ENCODE measurements at regions not wholly inside any gene's neighbourhood (a gene's known extent, or its start where the extent isn't known, plus 50 kb on each side); places are given as distances from the start of the nearest gene placed in this dataset.

- no peak overlapping the region for H3K27ac Mint-ChIP-seq
- H3K9me3 Mint-ChIP-seq, result peaks cover 7% of the 10 kb centered on the region
- no peaks in the 10 kb centered on the region for H3K4me1 Mint-ChIP-seq (ENCODE audit: low read depth in 2 of 2)
- DNase-seq (ENCODE audit: low spot score) (no peak), ATAC-seq (no peak)
- no peaks in the 10 kb centered on the region for H3K36me3 Mint-ChIP-seq
- H3K27me3 Mint-ChIP-seq, result no peaks in the 10 kb centered on the region
- H3K4me3 Mint-ChIP-seq, result no peak overlapping the region
Measured at GRCh38 chr21:25307489-25307888, 299.8 kb downstream of the MRPL39 start.

DNA sequence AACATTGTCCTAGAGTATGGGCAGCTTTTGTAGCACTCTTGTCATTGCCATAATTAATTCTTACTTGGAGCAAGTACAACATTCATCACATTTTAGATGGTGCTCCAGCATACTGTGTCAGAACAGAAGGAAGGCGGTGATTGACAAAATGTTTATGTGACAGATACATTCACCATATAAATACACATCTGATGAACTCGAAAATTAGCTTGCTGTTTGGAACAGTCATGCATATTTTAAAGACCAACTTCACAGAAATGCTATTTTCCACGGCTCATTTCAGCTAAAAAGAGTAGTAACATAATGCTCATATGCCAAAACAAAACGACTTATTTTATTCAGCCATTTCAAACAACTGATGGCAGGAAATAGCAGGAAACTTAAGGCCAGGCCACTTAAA, 302.7 kb downstream of the MRPL39 start:
- ATAC-seq (no peak), DNase-seq (ENCODE audit: low spot score) (no peak)
- Mint-ChIP-seq H3K27ac (no peak overlapping the region), H3K4me1 (ENCODE audit: low read depth in 2 of 2) (peaks cover 4 to 7% of the 10 kb centered on the region in 2 donors), H3K4me3 (no peak overlapping the region), H3K9me3 (no peaks in the 10 kb centered on the region), H3K36me3 (no peaks in the 10 kb centered on the region), H3K27me3 (no peaks in the 10 kb centered on the region)

- DNase-seq (ENCODE audit: low spot score), result no peak
- Mint-ChIP-seq H3K36me3 (no peaks in the 10 kb centered on the region), H3K4me3 (no peak overlapping the region), H3K4me1 (ENCODE audit: low read depth in 2 of 2) (peaks cover 12 to 18% of the 10 kb centered on the region in 2 donors), H3K9me3 (peaks cover 8% of the 10 kb centered on the region), H3K27me3 (no peaks in the 10 kb centered on the region), H3K27ac (no peak overlapping the region)
- ATAC-seq, result no peak
Measured at GRCh38 chr21:25300632-25301031, 306.6 kb downstream of the MRPL39 start.

GRCh38 chr21:25298512-25299491, 308.5 kb downstream of the MRPL39 start:
- peak; percentile 89 to 95 for ATAC-seq
- Mint-ChIP-seq H3K9me3 (peaks cover 14% of the 10 kb centered on the region), H3K4me3 (peak overlapping the region; percentile 13), H3K36me3 (no peaks in the 10 kb centered on the region), H3K4me1 (ENCODE audit: low read depth in 2 of 2) (peaks cover 12 to 18% of the 10 kb centered on the region in 2 donors), H3K27ac (peak overlapping the region in 1 of 2 donors; percentile 19), H3K27me3 (no peaks in the 10 kb centered on the region)
- no peak for DNase-seq (ENCODE audit: low spot score)

- H3K27ac Mint-ChIP-seq, result no peak overlapping the region
- no peaks in the 10 kb centered on the region for H3K36me3 Mint-ChIP-seq
- no peaks in the 10 kb centered on the region for H3K27me3 Mint-ChIP-seq
- H3K4me3 Mint-ChIP-seq, result no peak overlapping the region
- peaks cover 12 to 18% of the 10 kb centered on the region in 2 donors for H3K4me1 Mint-ChIP-seq (ENCODE audit: low read depth in 2 of 2)
- no peak for ATAC-seq
- DNase-seq (ENCODE audit: low spot score), result no peak
- peaks cover 25% of the 10 kb centered on the region for H3K9me3 Mint-ChIP-seq
Measured at GRCh38 chr21:25297117-25297516, 310.2 kb downstream of the MRPL39 start.

GRCh38 chr21:25296252-25296651, 311.0 kb downstream of the MRPL39 start:
- Mint-ChIP-seq H3K4me3 (no peak overlapping the region), H3K27me3 (no peaks in the 10 kb centered on the region), H3K9me3 (peaks cover 25% of the 10 kb centered on the region), H3K27ac (no peak overlapping the region), H3K36me3 (no peaks in the 10 kb centered on the region), H3K4me1 (ENCODE audit: low read depth in 2 of 2) (peaks cover 12 to 18% of the 10 kb centered on the region in 2 donors)
- ATAC-seq, result no peak
- DNase-seq (ENCODE audit: low spot score), result no peak

GRCh38 chr21:25292396-25292795, 314.9 kb downstream of the MRPL39 start:
- ATAC-seq (no peak), DNase-seq (ENCODE audit: low spot score) (no peak)
- H3K4me3 Mint-ChIP-seq, result no peak overlapping the region
- no peak overlapping the region for H3K27ac Mint-ChIP-seq
- no peaks in the 10 kb centered on the region for H3K4me1 Mint-ChIP-seq (ENCODE audit: low read depth in 2 of 2)
- H3K9me3 Mint-ChIP-seq, result peaks cover 24% of the 10 kb centered on the region
- H3K27me3 Mint-ChIP-seq, result no peaks in the 10 kb centered on the region
- H3K36me3 Mint-ChIP-seq, result no peaks in the 10 kb centered on the region

DNA sequence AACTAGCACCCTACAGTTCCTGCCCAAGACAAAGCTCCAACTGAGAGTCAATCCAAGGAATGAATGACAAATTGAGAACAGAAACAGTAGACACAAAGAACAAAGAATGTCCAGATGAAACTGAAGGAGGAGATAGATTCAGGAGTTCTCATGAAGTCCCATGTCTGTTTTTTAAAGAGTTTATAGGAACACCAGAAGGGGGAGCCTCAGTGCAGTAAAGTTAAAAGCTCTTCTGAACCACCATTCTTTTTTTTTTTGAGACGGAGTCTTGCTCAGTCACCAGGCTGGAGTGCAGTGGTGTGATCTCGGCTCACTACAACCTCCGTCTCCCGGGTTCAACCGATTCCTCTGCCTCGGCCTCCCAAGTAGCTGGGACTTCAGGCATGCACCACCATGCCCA, 323.6 kb downstream of the MRPL39 start:
- H3K27ac Mint-ChIP-seq, result no peak overlapping the region
- DNase-seq (ENCODE audit: low spot score) (no peak), ATAC-seq (no peak)
- no peaks in the 10 kb centered on the region for H3K27me3 Mint-ChIP-seq
- no peak overlapping the region for H3K4me3 Mint-ChIP-seq
- peaks cover 7% of the 10 kb centered on the region for H3K9me3 Mint-ChIP-seq
- no peaks in the 10 kb centered on the region for H3K36me3 Mint-ChIP-seq
- no peaks in the 10 kb centered on the region for H3K4me1 Mint-ChIP-seq (ENCODE audit: low read depth in 2 of 2)

DNA sequence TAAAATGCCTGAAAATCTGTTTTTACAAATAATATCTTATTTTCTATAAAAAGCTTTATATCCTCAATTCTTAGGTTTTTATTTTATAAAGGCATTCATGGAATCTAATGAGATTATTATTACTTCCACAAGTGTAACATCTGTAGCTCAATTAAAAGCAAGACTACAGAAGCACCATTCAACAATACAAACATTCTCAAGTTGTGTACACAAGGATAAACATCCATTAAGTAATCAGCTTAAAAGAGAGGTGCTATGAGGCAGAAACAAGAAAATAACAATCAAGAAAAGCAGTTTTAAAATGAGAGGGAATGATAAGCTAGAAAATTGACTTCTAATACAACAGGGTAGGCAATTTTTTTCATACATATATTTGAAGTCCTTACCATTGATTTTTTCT, 326.1 kb downstream of the MRPL39 start:
- H3K27me3 Mint-ChIP-seq, result no peaks in the 10 kb centered on the region
- H3K27ac Mint-ChIP-seq, result no peak overlapping the region
- H3K9me3 Mint-ChIP-seq, result peaks cover 3% of the 10 kb centered on the region
- ATAC-seq (no peak), DNase-seq (ENCODE audit: low spot score) (no peak)
- H3K4me1 Mint-ChIP-seq (ENCODE audit: low read depth in 2 of 2), result no peaks in the 10 kb centered on the region
- H3K4me3 Mint-ChIP-seq, result no peak overlapping the region
- no peaks in the 10 kb centered on the region for H3K36me3 Mint-ChIP-seq

DNA sequence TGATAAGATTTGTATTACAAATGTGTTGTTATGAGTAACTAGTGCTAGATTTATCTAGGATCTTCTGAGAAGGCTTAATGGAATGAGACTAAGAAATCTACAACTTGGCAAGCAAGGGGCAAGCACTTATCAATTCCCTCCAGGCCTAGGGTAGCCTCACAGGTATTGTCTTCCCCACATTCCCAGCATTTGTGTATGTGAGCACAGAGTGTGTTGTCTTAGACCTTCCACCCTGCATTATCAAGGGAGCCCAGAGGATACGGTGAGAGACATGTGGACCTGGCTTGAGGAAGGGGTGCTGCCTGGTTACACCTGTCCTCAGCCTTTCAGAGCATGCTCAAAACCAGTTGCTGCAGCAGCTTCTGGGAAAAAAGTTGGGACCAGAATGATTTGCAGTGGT, 327.2 kb downstream of the MRPL39 start:
- Mint-ChIP-seq H3K27ac (no peak overlapping the region), H3K36me3 (no peaks in the 10 kb centered on the region), H3K4me3 (no peak overlapping the region), H3K27me3 (no peaks in the 10 kb centered on the region), H3K4me1 (ENCODE audit: low read depth in 2 of 2) (no peaks in the 10 kb centered on the region), H3K9me3 (peaks cover 3% of the 10 kb centered on the region)
- DNase-seq (ENCODE audit: low spot score), result no peak
- no peak for ATAC-seq

DNA sequence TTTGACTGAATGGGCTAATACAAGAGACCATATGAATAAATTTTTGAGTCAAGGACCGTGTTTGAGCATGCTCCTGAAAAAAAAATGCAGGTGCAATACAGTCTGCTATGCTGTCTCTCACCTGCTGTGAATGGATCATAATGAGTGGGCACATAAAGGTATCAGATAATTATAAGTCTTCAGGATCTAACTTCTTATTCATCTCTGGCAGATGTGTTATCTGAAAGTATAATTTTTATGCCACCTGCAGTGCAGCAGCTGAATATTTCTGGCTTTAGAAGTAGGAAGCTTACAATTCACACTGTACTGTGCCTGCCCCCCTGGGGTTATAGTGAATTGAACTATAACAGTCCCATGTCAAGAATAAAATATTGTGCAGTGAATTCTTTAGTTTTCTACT, 333.3 kb downstream of the MRPL39 start:
- no peak for DNase-seq (ENCODE audit: low spot score)
- Mint-ChIP-seq H3K36me3 (no peaks in the 10 kb centered on the region), H3K9me3 (peaks cover 4% of the 10 kb centered on the region), H3K27me3 (no peaks in the 10 kb centered on the region), H3K4me3 (no peak overlapping the region), H3K4me1 (ENCODE audit: low read depth in 2 of 2) (no peaks in the 10 kb centered on the region), H3K27ac (no peak overlapping the region)
- ATAC-seq, result no peak

DNA sequence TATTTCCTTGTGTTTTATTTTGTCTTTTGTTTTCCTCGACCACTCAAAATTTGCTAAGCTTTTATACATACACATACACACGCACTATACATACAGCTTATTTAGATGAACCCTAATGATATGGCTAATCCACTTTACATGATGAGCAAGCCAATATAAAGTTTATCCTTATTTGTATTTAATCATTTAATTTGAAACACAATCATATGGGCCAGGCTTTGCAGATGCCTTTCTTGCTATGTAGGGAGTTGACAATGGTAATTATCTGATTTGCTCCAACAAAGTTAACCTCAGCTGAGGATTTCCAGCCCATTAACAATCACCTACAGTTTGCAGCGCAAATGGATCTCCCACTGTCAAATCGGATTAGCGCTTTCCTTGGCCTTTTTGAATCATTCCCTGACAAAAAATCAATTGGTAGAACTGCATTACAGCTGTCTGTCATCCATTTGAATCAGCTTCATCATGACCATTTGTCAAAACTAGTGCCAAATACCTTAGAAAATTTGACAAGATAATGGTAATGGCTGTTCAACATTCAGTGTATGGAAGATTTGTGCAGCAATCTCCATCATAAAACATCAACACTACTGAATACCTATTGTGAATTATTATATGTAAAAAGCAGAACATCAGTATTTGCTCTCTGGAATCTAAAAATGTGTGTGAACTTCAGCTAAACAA, 352.6 kb downstream of the MRPL39 start:
- no peak for DNase-seq (ENCODE audit: low spot score)
- Mint-ChIP-seq H3K4me3 (no peak overlapping the region), H3K9me3 (peaks cover 11% of the 10 kb centered on the region), H3K27ac (no peak overlapping the region), H3K27me3 (no peaks in the 10 kb centered on the region), H3K36me3 (no peaks in the 10 kb centered on the region), H3K4me1 (ENCODE audit: low read depth in 2 of 2) (no peaks in the 10 kb centered on the region)
- ATAC-seq, result no peak

GRCh38 chr21:25246546-25246945, 360.7 kb downstream of the MRPL39 start:
- DNase-seq (ENCODE audit: low spot score) (no peak), ATAC-seq (no peak)
- Mint-ChIP-seq H3K9me3 (peaks cover 12% of the 10 kb centered on the region), H3K4me3 (no peak overlapping the region), H3K27ac (no peak overlapping the region), H3K36me3 (no peaks in the 10 kb centered on the region), H3K4me1 (ENCODE audit: low read depth in 2 of 2) (no peaks in the 10 kb centered on the region), H3K27me3 (no peaks in the 10 kb centered on the region)

GRCh38 chr21:25244735-25245134, 362.5 kb downstream of the MRPL39 start:
- no peaks in the 10 kb centered on the region for H3K36me3 Mint-ChIP-seq
- no peak overlapping the region for H3K27ac Mint-ChIP-seq
- DNase-seq (ENCODE audit: low spot score), result no peak
- peaks cover 17% of the 10 kb centered on the region for H3K9me3 Mint-ChIP-seq
- no peak overlapping the region for H3K4me3 Mint-ChIP-seq
- ATAC-seq, result no peak
- no peaks in the 10 kb centered on the region for H3K4me1 Mint-ChIP-seq (ENCODE audit: low read depth in 2 of 2)
- H3K27me3 Mint-ChIP-seq, result no peaks in the 10 kb centered on the region
